Right ventricle myocardium inferior (tissue), 1 donor: ENCODE measurements at regions not wholly inside any gene's neighbourhood (a gene's known extent, or its start where the extent isn't known, plus 50 kb on each side); places are given as distances from the start of the nearest gene placed in this dataset.

Experiments
- ATAC-seq: fragments of 200-7000 bp; cut with Tn5 transposase; one replicate; pipeline ENCODE4 v1.9.1; 2020; ENCODE audit warnings: mild to moderate bottlenecking, moderate library complexity
- DNase-seq: peaks from one replicate; pipeline ENCODE4 v3.0.0; 2021; ENCODE audit errors: missing footprints
- intact Hi-C: fragments of 100-400 bp; cut with DNase I; formaldehyde crosslinking; loops from one replicate; pipeline ENCODE4 v1.11.0; 2022
- donor health status: DM: no; HTN: yes; CAD: no; lungs with severe emphysema.

DNA sequence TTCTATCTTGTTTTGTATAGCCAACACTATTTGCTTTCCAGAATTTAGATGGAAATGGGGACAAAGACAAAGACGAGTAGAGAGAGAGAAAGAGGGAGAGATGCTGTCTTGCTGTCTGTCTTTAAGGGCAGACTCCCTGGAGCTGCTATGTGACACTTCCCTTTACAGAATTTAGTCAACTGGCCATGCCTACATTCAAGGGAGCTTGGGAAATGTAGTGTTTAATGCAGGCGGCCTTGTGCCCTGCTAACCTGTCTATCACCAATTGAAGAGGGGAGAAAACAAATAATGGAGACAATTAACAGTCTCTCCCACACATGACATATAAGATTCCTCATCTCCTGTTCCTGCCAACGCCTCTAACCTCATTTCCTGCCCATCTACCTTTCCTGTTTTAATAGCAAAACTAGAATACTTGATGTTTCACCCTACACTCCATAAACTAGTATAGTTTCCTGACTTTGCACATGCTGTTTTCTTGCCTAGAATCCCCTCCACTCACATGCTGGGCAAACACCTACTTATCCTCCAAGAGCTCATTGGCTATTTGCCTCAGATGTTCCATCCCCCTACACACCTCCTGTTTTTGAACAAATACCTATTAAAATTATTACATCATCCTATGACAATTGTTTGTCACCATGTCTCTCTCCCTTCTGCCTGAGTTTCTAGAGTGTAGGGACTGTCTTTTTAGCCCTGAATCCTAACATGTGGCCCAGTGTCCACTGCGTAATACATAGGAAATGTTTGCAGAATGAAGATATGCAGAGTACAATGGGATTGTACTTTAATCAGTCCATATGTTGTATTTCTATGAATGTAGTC lies 117.2 kb downstream of the SLC25A24 start:
- DNase-seq = no peak
- intact Hi-C loops = no loop called here
- ATAC-seq = no peak

DNA sequence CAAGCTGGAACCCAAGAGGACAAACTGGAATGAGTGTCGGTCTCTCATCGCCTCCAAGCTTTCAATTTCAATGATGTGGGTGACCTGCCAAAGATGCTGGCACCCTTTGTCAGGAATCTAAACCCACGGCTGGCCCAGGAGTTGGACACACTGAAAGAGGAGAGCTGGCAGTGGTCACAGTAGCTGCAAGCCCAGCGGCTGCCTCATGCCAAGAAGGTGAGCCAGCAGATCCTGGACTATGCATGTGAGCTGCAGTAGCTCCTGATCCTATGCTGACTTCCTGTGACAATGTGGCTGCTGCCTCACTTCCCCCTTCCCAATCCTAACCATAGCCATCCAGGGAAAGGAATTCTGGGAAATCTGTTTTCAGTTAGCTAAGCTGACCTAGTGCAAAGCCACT lies 117.0 kb upstream of the VAV3 start:
- ATAC-seq = no peak
- intact Hi-C loops = no loop called here
- DNase-seq = no peak

DNA sequence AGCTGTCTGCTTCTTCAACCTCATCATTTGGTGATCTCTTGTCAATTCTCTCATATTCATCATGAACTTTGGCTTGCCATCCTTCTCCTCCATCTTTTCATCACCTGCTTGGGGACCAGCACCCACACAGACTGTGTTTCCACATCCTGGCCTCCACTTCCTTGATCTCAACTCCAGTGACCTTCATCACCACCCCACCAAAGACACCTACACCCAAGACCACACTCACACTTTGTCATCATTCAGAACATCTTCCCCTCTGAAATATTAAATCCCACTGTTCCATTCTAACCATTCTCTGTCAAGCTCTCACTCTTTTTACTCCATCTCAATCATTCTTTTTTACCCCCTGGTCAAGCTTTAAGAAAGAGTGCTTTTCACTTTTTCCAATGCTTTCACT lies 115.5 kb upstream of the VAV3 start:
- DNase-seq (no peak), ATAC-seq (no peak)
- intact Hi-C loops = no loop called here

GRCh38 chr1:108079440-108080025 lies 114.6 kb upstream of the VAV3 start:
- DNase-seq (no peak), ATAC-seq (no peak)
- intact Hi-C loops = no loop called here

DNA sequence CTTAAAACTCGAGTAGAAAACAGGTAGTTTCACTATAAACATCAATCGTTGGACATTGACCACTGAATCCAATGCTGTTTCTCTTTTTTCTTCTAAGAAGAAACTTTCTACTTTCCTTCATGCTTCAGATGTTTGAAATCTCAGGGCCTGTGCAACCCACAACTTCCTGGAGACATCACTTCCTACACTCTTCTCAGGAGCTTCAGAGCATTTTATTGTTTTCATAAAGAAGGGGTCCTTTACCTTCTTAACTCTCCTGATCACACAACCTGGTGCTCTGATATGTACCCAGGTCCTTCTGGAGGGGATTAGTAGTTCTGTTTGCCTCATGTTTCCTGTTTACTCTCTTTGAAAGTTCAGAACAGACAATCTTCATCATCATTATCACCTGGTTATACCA lies 113.0 kb upstream of the VAV3 start:
- ATAC-seq (no peak), DNase-seq (no peak)
- intact Hi-C loops = no loop called here

DNA sequence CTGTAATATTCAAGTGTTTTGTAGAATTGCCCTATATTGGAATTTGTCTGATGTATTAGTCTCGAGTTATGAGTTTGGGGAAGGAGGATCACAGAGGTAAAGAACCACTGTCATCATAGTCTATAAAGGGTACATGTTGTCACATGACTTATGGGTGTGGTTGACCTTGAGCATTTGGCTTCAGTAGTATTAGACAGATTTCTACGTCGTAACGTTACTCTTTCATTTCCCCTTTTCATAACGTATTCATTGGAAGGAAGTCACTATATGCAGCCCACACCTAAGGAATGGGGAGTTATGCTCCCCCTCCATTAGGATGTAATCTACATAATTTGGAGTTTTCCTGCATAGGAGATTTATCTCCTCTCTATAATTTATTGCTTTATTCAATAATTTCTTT lies 110.1 kb upstream of the VAV3 start:
- intact Hi-C loops = no loop called here
- no peak for ATAC-seq
- DNase-seq = no peak

GRCh38 chr1:108072776-108073175 lies 107.8 kb upstream of the VAV3 start:
- intact Hi-C loops = no loop called here
- ATAC-seq (no peak), DNase-seq (no peak)

- ATAC-seq (no peak), DNase-seq (no peak)
- intact Hi-C loops = no loop called here
Measured at GRCh38 chr1:108072212-108072611, 107.2 kb upstream of the VAV3 start.

GRCh38 chr1:108071601-108072000 lies 106.6 kb upstream of the VAV3 start:
- DNase-seq = no peak
- ATAC-seq = no peak
- intact Hi-C loops = no loop called here

DNA sequence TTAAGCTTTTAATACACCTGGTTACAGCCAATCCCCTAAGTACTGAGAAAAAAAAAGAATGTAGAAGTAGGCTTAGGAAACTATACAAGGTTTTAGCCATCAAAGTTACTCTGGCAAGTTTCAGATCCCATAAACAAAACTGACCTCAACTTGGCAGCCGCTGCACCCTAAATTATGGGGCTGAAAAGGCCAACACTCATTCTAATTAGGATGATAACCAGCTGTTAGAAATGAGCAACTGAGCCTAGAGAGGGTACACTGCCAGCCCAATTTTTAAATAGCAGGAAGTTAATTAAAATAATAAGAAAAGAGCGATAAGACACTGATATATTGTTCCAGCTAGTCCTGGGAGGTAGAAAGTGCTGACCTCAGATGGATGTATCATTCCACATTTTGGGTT lies 105.7 kb upstream of the VAV3 start:
- no peak for DNase-seq
- intact Hi-C loops = no loop called here
- ATAC-seq = peak; percentile 34

- ATAC-seq = no peak
- DNase-seq = no peak
- intact Hi-C loops = no loop called here
Measured at GRCh38 chr1:108067884-108068540, 103.0 kb upstream of the VAV3 start.

DNA sequence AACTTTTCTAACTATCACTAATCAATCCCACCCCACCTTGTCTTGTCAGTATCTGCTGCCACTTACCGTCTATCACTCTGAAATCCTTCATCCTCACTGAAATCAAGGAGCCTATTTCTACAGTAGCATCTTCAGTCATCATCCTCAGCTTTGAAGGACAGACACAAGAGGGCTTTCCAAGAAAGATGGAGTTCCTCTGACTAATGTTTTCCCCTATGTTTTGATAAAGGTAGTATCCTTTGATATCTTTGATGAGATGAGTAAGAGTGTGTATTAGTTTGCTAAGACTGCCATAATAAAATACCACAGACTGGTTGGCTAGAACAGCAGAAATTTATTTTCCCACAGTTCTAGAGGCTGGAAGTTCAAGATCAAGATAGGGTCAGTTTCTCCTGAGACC lies 101.8 kb upstream of the VAV3 start:
- DNase-seq (no peak), ATAC-seq (no peak)
- intact Hi-C loops = no loop called here

- no peak for ATAC-seq
- DNase-seq = no peak
- intact Hi-C loops = no loop called here
Measured at GRCh38 chr1:108064255-108064654, 99.3 kb upstream of the VAV3 start.

- intact Hi-C loops = no loop called here
- ATAC-seq = no peak
Measured at GRCh38 chr1:108063703-108064102, 98.7 kb upstream of the VAV3 start.

GRCh38 chr1:108059945-108060344 lies 95.0 kb upstream of the VAV3 start:
- DNase-seq (no peak), ATAC-seq (peak; percentile 65)
- intact Hi-C loops = loop anchor here (10.0 kb wide), 1 partner anchor 95 kb away; the partner anchor contains the start of gene VAV3

More at GRCh38 chr1:108063703-108064102, 98.7 kb upstream of the VAV3 start:
- no peak for DNase-seq

GRCh38 chr1:108057541-108057940 lies 92.6 kb upstream of the VAV3 start:
- intact Hi-C loops = loop anchor here (10.0 kb wide), 1 partner anchor 93 kb away; the partner anchor contains the start of gene VAV3
- ATAC-seq (peak; percentile 47), DNase-seq (no peak)

- no peak for ATAC-seq
- DNase-seq = no peak
- intact Hi-C loops = loop anchor here (10.0 kb wide), 1 partner anchor 92 kb away; the partner anchor contains the start of gene VAV3
Measured at GRCh38 chr1:108056436-108056990, 91.5 kb upstream of the VAV3 start.

GRCh38 chr1:108055387-108055786 lies 90.4 kb upstream of the VAV3 start:
- no peak for DNase-seq
- ATAC-seq = no peak
- intact Hi-C loops = loop anchor here (10.0 kb wide), 1 partner anchor 91 kb away; the partner anchor contains the start of gene VAV3

- DNase-seq = no peak
- intact Hi-C loops = loop anchor here (10.0 kb wide), 1 partner anchor 90 kb away; the partner anchor contains the start of gene VAV3
- no peak for ATAC-seq
Measured at GRCh38 chr1:108054396-108054795, 89.4 kb upstream of the VAV3 start.
